ENCODE measurements at regions not wholly inside any gene's neighbourhood (a gene's known extent, or its start where the extent isn't known, plus 50 kb on each side); places are given as distances from the start of the nearest gene placed in this dataset.

DNA sequence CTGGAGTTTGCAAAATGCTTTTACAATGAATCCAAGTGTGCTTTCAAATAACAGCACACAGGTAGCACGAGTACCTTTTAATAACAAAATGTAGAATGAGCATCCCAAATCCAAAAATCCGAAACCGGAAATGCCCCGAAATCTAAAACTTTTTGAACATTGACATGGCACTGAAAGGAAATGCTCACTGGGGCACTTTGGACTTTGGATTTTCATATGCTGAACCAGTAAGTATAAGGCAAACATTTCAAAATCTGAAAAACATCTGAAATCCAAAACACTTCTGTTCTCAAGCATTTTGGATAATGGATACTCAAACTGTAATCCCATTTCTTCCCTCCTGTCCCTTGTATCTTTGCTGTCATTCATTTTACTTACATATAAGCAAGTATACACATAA, 50.1 kb downstream of the GCNT4 start:
- TF ChIP-seq CTCF (IDR thresholded peaks at IDR 0.05; ENCODE audit: low read depth, low read length) = no peak
- H3K9me3 ChIP-seq (ENCODE audit: low read depth) = no peaks in the 10 kb centered on the region
- no peaks in the 10 kb centered on the region for H3K4me1 ChIP-seq (ENCODE audit: low read depth)
- H3K4me3 ChIP-seq = no peak overlapping the region
- no peak overlapping the region for H3K27ac ChIP-seq
- H3K36me3 ChIP-seq = no peaks in the 10 kb centered on the region
- H3K27me3 ChIP-seq = no peaks in the 10 kb centered on the region
- no peak for DNase-seq (ENCODE audit: low read depth in 1 of 2, low spot score in 1 of 2)

DNA sequence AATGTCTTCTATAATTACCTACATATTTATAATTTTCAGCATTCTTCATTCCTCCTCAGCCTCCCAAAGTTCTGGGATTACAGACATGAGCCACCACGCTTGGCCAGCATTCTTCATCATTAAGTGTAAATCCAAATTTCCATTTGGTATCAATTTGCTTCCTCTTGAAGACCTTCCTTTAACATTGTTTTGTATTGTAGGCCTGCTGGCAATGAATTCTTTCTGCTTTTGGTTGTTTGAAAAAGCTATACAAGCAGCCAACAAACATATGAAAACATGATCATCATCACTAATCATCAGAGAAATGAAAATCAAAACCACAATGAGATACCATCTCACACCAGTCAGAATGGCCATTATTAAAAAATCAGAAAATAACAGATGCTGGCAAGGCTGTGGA, 56.4 kb downstream of the GCNT4 start:
- Histone ChIP-seq H3K27me3 (no peaks in the 10 kb centered on the region), H3K4me1 (ENCODE audit: low read depth) (no peaks in the 10 kb centered on the region), H3K4me3 (no peak overlapping the region), H3K27ac (no peak overlapping the region), H3K9me3 (ENCODE audit: low read depth) (no peaks in the 10 kb centered on the region), H3K36me3 (no peaks in the 10 kb centered on the region)
- TF ChIP-seq CTCF (IDR thresholded peaks at IDR 0.05; ENCODE audit: low read depth, low read length) = no peak
- no peak for DNase-seq (ENCODE audit: low read depth in 1 of 2, low spot score in 1 of 2)

- no peak overlapping the region for H3K27ac ChIP-seq
- H3K36me3 ChIP-seq = no peaks in the 10 kb centered on the region
- H3K4me1 ChIP-seq (ENCODE audit: low read depth) = no peaks in the 10 kb centered on the region
- no peak for DNase-seq (ENCODE audit: low read depth in 1 of 2, low spot score in 1 of 2)
- TF ChIP-seq CTCF (IDR thresholded peaks at IDR 0.05; ENCODE audit: low read depth, low read length) = no peak
- no peaks in the 10 kb centered on the region for H3K27me3 ChIP-seq
- no peaks in the 10 kb centered on the region for H3K9me3 ChIP-seq (ENCODE audit: low read depth)
- H3K4me3 ChIP-seq = no peak overlapping the region
These were observed 57.5 kb downstream of the GCNT4 start for GRCh38 chr5:74994826-74995225.

DNA sequence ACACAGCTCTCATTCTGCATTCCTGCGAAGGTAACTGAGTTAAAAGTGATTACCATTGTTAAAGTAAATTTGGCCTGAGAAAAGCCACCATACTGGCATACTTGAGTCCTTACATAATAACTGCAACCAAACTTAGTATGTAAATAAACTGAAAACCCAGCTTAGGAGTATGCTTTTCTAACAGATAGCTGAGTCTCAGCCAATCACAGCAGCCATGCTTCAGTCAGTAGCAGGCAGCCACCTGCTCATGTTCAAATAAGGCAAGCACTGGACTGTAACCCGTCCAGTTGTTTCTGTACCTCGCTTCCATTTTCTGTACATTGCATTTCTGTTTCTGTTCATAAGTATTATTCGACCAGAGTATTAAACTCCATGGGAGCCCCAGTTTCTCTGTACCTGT, 58.6 kb downstream of the GCNT4 start:
- Histone ChIP-seq H3K27me3 (no peaks in the 10 kb centered on the region), H3K4me1 (ENCODE audit: low read depth) (no peaks in the 10 kb centered on the region), H3K9me3 (ENCODE audit: low read depth) (no peaks in the 10 kb centered on the region), H3K27ac (no peak overlapping the region), H3K36me3 (no peaks in the 10 kb centered on the region), H3K4me3 (no peak overlapping the region)
- no peak for DNase-seq (ENCODE audit: low read depth in 1 of 2, low spot score in 1 of 2)
- TF ChIP-seq CTCF (IDR thresholded peaks at IDR 0.05; ENCODE audit: low read depth, low read length) = no peak

- Histone ChIP-seq H3K9me3 (ENCODE audit: low read depth) (no peaks in the 10 kb centered on the region), H3K27ac (no peak overlapping the region), H3K4me1 (ENCODE audit: low read depth) (no peaks in the 10 kb centered on the region), H3K36me3 (no peaks in the 10 kb centered on the region), H3K4me3 (no peak overlapping the region), H3K27me3 (no peaks in the 10 kb centered on the region)
- no peak for DNase-seq (ENCODE audit: low read depth in 1 of 2, low spot score in 1 of 2)
- no peak for TF ChIP-seq CTCF (IDR thresholded peaks at IDR 0.05; ENCODE audit: low read depth, low read length)
These were observed 59.6 kb downstream of the GCNT4 start for GRCh38 chr5:74992791-74993190.

- Histone ChIP-seq H3K9me3 (ENCODE audit: low read depth) (no peaks in the 10 kb centered on the region), H3K4me1 (ENCODE audit: low read depth) (no peaks in the 10 kb centered on the region), H3K27ac (no peak overlapping the region), H3K4me3 (no peak overlapping the region), H3K27me3 (no peaks in the 10 kb centered on the region), H3K36me3 (no peaks in the 10 kb centered on the region)
- no peak for TF ChIP-seq CTCF (IDR thresholded peaks at IDR 0.05; ENCODE audit: low read depth, low read length)
- no peak for DNase-seq (ENCODE audit: low read depth in 1 of 2, low spot score in 1 of 2)
These were observed 60.8 kb downstream of the GCNT4 start for GRCh38 chr5:74991522-74991921.
